Neural progenitor cell (in vitro differentiated cells): ENCODE measurements at regions not wholly inside any gene's neighbourhood (a gene's known extent, or its start where the extent isn't known, plus 50 kb on each side); places are given as distances from the start of the nearest gene placed in this dataset.

Source experiments
- DNase-seq: peaks from one replicate; pipeline ENCODE4 v3.0.0-alpha.2; 2016; ENCODE audit warnings: low spot score
- H2AFZ ChIP-seq: fragments of 200-600 bp; sonication (generic); replicated peaks from 2 replicates; pipeline ENCODE4 v1.6.1; 2016; ENCODE audit warnings: antibody characterized with exemption
- H3F3A ChIP-seq: fragments of 200-600 bp; sonication (generic); 2 replicates; pipeline ENCODE4 v1.6.1; 2016; ENCODE audit warnings: antibody characterized with exemption, low read depth
- H3K27ac ChIP-seq: fragments of 200-600 bp; sonication (generic); 2 replicates; pipeline ENCODE4 v1.5.1; 2016; ENCODE audit warnings: mild to moderate bottlenecking
- H3K27me3 ChIP-seq: fragments of 200-600 bp; sonication (generic); 2 replicates; pipeline ENCODE4 v1.6.1; 2016; ENCODE audit warnings: mild to moderate bottlenecking, moderate library complexity
- H3K36me3 ChIP-seq: fragments of 200-600 bp; sonication (generic); 2 replicates; pipeline ENCODE4 v1.5.1; 2016
- H3K4me1 ChIP-seq: fragments of 200-600 bp; sonication (generic); 2 replicates; pipeline ENCODE4 v1.6.1; 2016; ENCODE audit warnings: mixed run types
- H3K4me2 ChIP-seq: fragments of 200-600 bp; sonication (generic); 2 replicates; pipeline ENCODE4 v1.6.1; 2016
- H3K4me3 ChIP-seq: fragments of 200-600 bp; sonication (generic); 2 replicates; pipeline ENCODE4 v1.5.1; 2016
- H3K79me2 ChIP-seq: fragments of 200-600 bp; sonication (generic); 2 replicates; pipeline ENCODE4 v1.6.1; 2016; ENCODE audit warnings: low read depth
- H3K9ac ChIP-seq: fragments of 200-600 bp; sonication (generic); 2 replicates; pipeline ENCODE4 v1.6.1; 2016
- H3K9me3 ChIP-seq: fragments of 200-600 bp; sonication (generic); 2 replicates; pipeline ENCODE4 v1.5.1; 2016; ENCODE audit warnings: low read depth
- H4K20me1 ChIP-seq: fragments of 200-600 bp; sonication (generic); 2 replicates; pipeline ENCODE4 v1.6.1; 2016; ENCODE audit warnings: low read depth
- H3K27ac Mint-ChIP-seq: 3 replicates; pipeline ENCODE4 v1.8.0; 2021; ENCODE audit warnings: mixed read lengths
- H3K27me3 Mint-ChIP-seq: 2 replicates; pipeline ENCODE4 v1.8.0; 2022; ENCODE audit warnings: low read depth, mild to moderate bottlenecking, inconsistent platforms, moderate library complexity, mixed read lengths; ENCODE audit not compliant: insufficient read depth
- H3K36me3 Mint-ChIP-seq: 3 replicates; pipeline ENCODE4 v1.8.0; 2021; ENCODE audit warnings: mixed read lengths
- H3K4me1 Mint-ChIP-seq: 3 replicates; pipeline ENCODE4 v1.8.0; 2021; ENCODE audit warnings: mixed read lengths
- H3K4me3 Mint-ChIP-seq: 3 replicates; pipeline ENCODE4 v1.8.0; 2021; ENCODE audit warnings: mild to moderate bottlenecking, moderate library complexity, mixed read lengths
- H3K9me3 Mint-ChIP-seq: 3 replicates; pipeline ENCODE4 v1.8.0; 2020; ENCODE audit warnings: mixed read lengths
- CTCF ChIP-seq: fragments of 200-600 bp; sonication (generic); IDR thresholded peaks from 2 replicates; pipeline ENCODE4 v1.5.1; 2017; ENCODE audit warnings: antibody characterized with exemption, mild to moderate bottlenecking
- EZH2 ChIP-seq: fragments of 200-600 bp; sonication (generic); IDR thresholded peaks from 2 replicates; pipeline ENCODE4 v1.6.1; 2017; ENCODE audit warnings: antibody characterized with exemption, mild to moderate bottlenecking, moderate library complexity
- EZH2phosphoT487 ChIP-seq: fragments of 200-600 bp; sonication (generic); IDR thresholded peaks from 2 replicates; pipeline ENCODE4 v1.6.1; 2017; ENCODE audit warnings: antibody characterized with exemption

GRCh38 chr6:14757418-14757817 lies 488.5 kb upstream of the JARID2 start:
- Histone ChIP-seq H3K27ac (no peak overlapping the region), H3K4me1 (peaks cover 3% of the 10 kb centered on the region), H3K9me3 (no peaks in the 10 kb centered on the region), H3K27me3 (no peaks in the 10 kb centered on the region), H3K79me2 (no peaks in the 10 kb centered on the region), H3K4me2 (no peak overlapping the region), H3K9ac (no peak overlapping the region), H2AFZ (no peak overlapping the region), H4K20me1 (no peaks in the 10 kb centered on the region), H3K4me3 (no peak overlapping the region), H3K36me3 (no peaks in the 10 kb centered on the region), H3F3A (no peaks in the 10 kb centered on the region)
- peaks cover 16% of the 10 kb centered on the region for H3K27me3 Mint-ChIP-seq
- DNase-seq: no peak
- no peaks in the 10 kb centered on the region for H3K36me3 Mint-ChIP-seq
- peaks cover 4% of the 10 kb centered on the region for H3K9me3 Mint-ChIP-seq
- H3K27ac Mint-ChIP-seq: no peak overlapping the region
- no peak overlapping the region for H3K4me3 Mint-ChIP-seq
- TF ChIP-seq EZH2: no peak
- no peak for TF ChIP-seq EZH2phosphoT487
- TF ChIP-seq CTCF: no peak
- peaks cover 18% of the 10 kb centered on the region for H3K4me1 Mint-ChIP-seq

- H3F3A ChIP-seq: no peaks in the 10 kb centered on the region
- no peak overlapping the region for H3K4me3 Mint-ChIP-seq
- H2AFZ ChIP-seq: no peak overlapping the region
- H3K36me3 Mint-ChIP-seq: no peaks in the 10 kb centered on the region
- no peak overlapping the region for H3K4me2 ChIP-seq
- H3K9me3 ChIP-seq: no peaks in the 10 kb centered on the region
- H3K27me3 ChIP-seq: no peaks in the 10 kb centered on the region
- H3K27me3 Mint-ChIP-seq: peaks cover 16% of the 10 kb centered on the region
- peaks cover 18% of the 10 kb centered on the region for H3K4me1 Mint-ChIP-seq
- DNase-seq: no peak
- peaks cover 3% of the 10 kb centered on the region for H3K4me1 ChIP-seq
- no peak overlapping the region for H3K27ac ChIP-seq
- no peak overlapping the region for H3K27ac Mint-ChIP-seq
- H3K79me2 ChIP-seq: no peaks in the 10 kb centered on the region
- no peaks in the 10 kb centered on the region for H4K20me1 ChIP-seq
- H3K9me3 Mint-ChIP-seq: peaks cover 4% of the 10 kb centered on the region
- TF ChIP-seq EZH2 (no peak), CTCF (no peak), EZH2phosphoT487 (no peak)
- H3K36me3 ChIP-seq: no peaks in the 10 kb centered on the region
- H3K9ac ChIP-seq: no peak overlapping the region
- H3K4me3 ChIP-seq: no peak overlapping the region
Observed at GRCh38 chr6:14758421-14759081, 487.3 kb upstream of the JARID2 start.

GRCh38 chr6:14759976-14760672 lies 485.7 kb upstream of the JARID2 start:
- peaks cover 11% of the 10 kb centered on the region for H3K4me1 Mint-ChIP-seq
- H3K9me3 ChIP-seq: no peaks in the 10 kb centered on the region
- no peak overlapping the region for H3K4me2 ChIP-seq
- H3K27me3 ChIP-seq: no peaks in the 10 kb centered on the region
- no peaks in the 10 kb centered on the region for H4K20me1 ChIP-seq
- H2AFZ ChIP-seq: no peak overlapping the region
- peaks cover 11% of the 10 kb centered on the region for H3K27me3 Mint-ChIP-seq
- no peak overlapping the region for H3K4me3 Mint-ChIP-seq
- H3K27ac ChIP-seq: no peak overlapping the region
- H3K36me3 Mint-ChIP-seq: no peaks in the 10 kb centered on the region
- H3K79me2 ChIP-seq: no peaks in the 10 kb centered on the region
- TF ChIP-seq CTCF: no peak
- no peak for TF ChIP-seq EZH2phosphoT487
- TF ChIP-seq EZH2: no peak
- no peak overlapping the region for H3K4me3 ChIP-seq
- no peaks in the 10 kb centered on the region for H3K36me3 ChIP-seq
- peaks cover 3% of the 10 kb centered on the region for H3K4me1 ChIP-seq
- no peak for DNase-seq
- no peaks in the 10 kb centered on the region for H3F3A ChIP-seq
- H3K27ac Mint-ChIP-seq: no peak overlapping the region
- H3K9ac ChIP-seq: no peak overlapping the region
- H3K9me3 Mint-ChIP-seq: peaks cover 4% of the 10 kb centered on the region
